Spinal cord (tissue), 9 donors: ENCODE measurements at regions not wholly inside any gene's neighbourhood (a gene's known extent, or its start where the extent isn't known, plus 50 kb on each side); places are given as distances from the start of the nearest gene placed in this dataset.

Experiments used
- DNase-seq, 6 donors: peaks; one replicate each; pipeline versions ENCODE4 v3.0.0 to v3.0.0-alpha.2; 2013 to 2015; ENCODE audit warnings: low spot score in 6 of 6, low read depth in 4 of 6
- H3K27ac ChIP-seq: one replicate; pipeline ENCODE4 v1.5.1; 2013; ENCODE audit warnings: low read depth, low read length, control low read depth
- H3K27me3 ChIP-seq: one replicate; pipeline ENCODE4 v1.6.1; 2013; ENCODE audit warnings: low read length; ENCODE audit not compliant: control insufficient read depth, insufficient read depth
- H3K36me3 ChIP-seq: one replicate; pipeline ENCODE4 v1.6.1; 2013; ENCODE audit warnings: low read length; ENCODE audit not compliant: control insufficient read depth, insufficient read depth
- H3K4me1 ChIP-seq: one replicate; pipeline ENCODE4 v1.6.1; 2013; ENCODE audit warnings: low read length; ENCODE audit not compliant: control insufficient read depth, insufficient read depth
- H3K4me3 ChIP-seq: one replicate; pipeline ENCODE4 v1.5.1; 2013; ENCODE audit warnings: low read depth, low read length, control low read depth
- H3K9me3 ChIP-seq: one replicate; pipeline ENCODE4 v1.6.1; 2013; ENCODE audit warnings: low read length; ENCODE audit not compliant: control insufficient read depth, insufficient read depth
- WGBS: methylation state at CpG from one replicate; pipeline ENCODE4 v1.1.5; 2013; ENCODE audit warnings: missing lambda C conversion rate; ENCODE audit not compliant: insufficient coverage; 5-methylcytosine and 5-hydroxymethylcytosine counted together
- donor health status: healthy.

GRCh38 chr9:79236466-79236865 is 335.3 kb upstream of the TLE4 start:
- H3K9me3 ChIP-seq: no peaks in the 10 kb centered on the region
- WGBS: no CpG with 5 or more reads among the region's 2 CpGs
- no peak overlapping the region for H3K27ac ChIP-seq
- H3K36me3 ChIP-seq: no peaks in the 10 kb centered on the region
- no peak for DNase-seq
- H3K27me3 ChIP-seq: no peaks in the 10 kb centered on the region
- H3K4me1 ChIP-seq: no peaks in the 10 kb centered on the region
- H3K4me3 ChIP-seq: no peak overlapping the region

DNA sequence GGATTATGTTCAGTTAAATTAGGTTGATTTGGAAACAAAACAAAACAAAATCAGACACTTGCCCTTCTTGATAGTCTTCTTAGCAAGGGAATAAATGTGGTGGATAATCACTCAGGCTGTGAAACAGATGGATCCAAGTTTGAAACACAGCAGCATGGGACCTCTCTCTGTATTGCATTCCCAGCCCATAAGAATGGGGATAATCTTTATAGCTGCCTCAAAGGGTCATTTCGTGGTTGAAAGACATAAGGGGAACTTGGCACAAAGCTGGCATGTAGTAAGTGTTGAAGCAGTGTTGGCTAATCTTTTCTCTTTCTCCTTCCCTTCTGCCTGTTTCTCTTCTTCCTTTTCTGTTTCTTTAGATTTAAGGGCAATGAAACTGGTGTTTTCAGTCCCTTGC is 333.9 kb upstream of the TLE4 start:
- no peaks in the 10 kb centered on the region for H3K27me3 ChIP-seq
- no peak overlapping the region for H3K27ac ChIP-seq
- peak in 1 of 6 donors; percentile 17 for DNase-seq
- WGBS: no CpG with 5 or more reads among the region's 1 CpG
- no peaks in the 10 kb centered on the region for H3K9me3 ChIP-seq
- H3K4me3 ChIP-seq: no peak overlapping the region
- H3K4me1 ChIP-seq: no peaks in the 10 kb centered on the region
- H3K36me3 ChIP-seq: no peaks in the 10 kb centered on the region

- Histone ChIP-seq H3K27me3 (no peaks in the 10 kb centered on the region), H3K4me1 (no peaks in the 10 kb centered on the region), H3K36me3 (no peaks in the 10 kb centered on the region), H3K9me3 (no peaks in the 10 kb centered on the region), H3K4me3 (no peak overlapping the region), H3K27ac (no peak overlapping the region)
- DNase-seq: no peak
- WGBS: 100% methylated on average over 1 of the region's 3 CpGs
Observed at GRCh38 chr9:79240774-79241173, 331.0 kb upstream of the TLE4 start.

GRCh38 chr9:79242489-79242888 is 329.3 kb upstream of the TLE4 start:
- Histone ChIP-seq H3K4me3 (no peak overlapping the region), H3K27ac (no peak overlapping the region), H3K27me3 (no peaks in the 10 kb centered on the region), H3K4me1 (no peaks in the 10 kb centered on the region), H3K9me3 (no peaks in the 10 kb centered on the region), H3K36me3 (no peaks in the 10 kb centered on the region)
- peak in 1 of 6 donors; percentile 12 for DNase-seq
- 67% methylated on average over 1 of the region's 2 CpGs for WGBS

- Histone ChIP-seq H3K4me3 (no peak overlapping the region), H3K4me1 (no peaks in the 10 kb centered on the region), H3K9me3 (no peaks in the 10 kb centered on the region), H3K27me3 (peaks cover 2% of the 10 kb centered on the region), H3K36me3 (no peaks in the 10 kb centered on the region), H3K27ac (no peak overlapping the region)
- no peak for DNase-seq
- no CpG with 5 or more reads among the region's 1 CpG for WGBS
Observed at GRCh38 chr9:79246170-79246569, 325.6 kb upstream of the TLE4 start.

DNA sequence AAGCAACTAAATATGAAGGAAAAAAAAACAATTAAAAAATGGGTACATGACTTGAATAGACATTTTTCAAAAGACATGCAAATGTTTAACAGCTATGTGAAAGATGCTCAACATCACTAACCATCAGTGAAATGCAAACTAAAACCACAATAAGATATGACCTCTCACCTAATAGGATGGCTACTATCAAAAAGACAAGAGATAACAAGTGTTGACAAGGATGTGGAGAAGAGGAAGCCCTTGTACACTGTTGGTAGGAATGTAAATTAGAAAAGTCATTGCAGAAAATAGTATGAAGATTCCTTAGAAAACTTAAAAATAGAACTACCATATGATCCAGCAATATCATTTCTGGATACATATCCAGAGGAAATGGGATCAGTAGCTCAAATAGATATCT is 324.7 kb upstream of the TLE4 start:
- Histone ChIP-seq H3K27ac (no peak overlapping the region), H3K36me3 (no peaks in the 10 kb centered on the region), H3K4me1 (no peaks in the 10 kb centered on the region), H3K9me3 (no peaks in the 10 kb centered on the region), H3K4me3 (no peak overlapping the region), H3K27me3 (peaks cover 2% of the 10 kb centered on the region)
- DNase-seq: no peak

- no peaks in the 10 kb centered on the region for H3K36me3 ChIP-seq
- no peak overlapping the region for H3K4me3 ChIP-seq
- no peaks in the 10 kb centered on the region for H3K4me1 ChIP-seq
- no peak overlapping the region for H3K27ac ChIP-seq
- peak in 1 of 6 donors; percentile 70 for DNase-seq
- peaks cover 16% of the 10 kb centered on the region for H3K27me3 ChIP-seq
- no peaks in the 10 kb centered on the region for H3K9me3 ChIP-seq
- WGBS: no CpG with 5 or more reads among the region's 1 CpG
Observed at GRCh38 chr9:79250806-79251205, 321.0 kb upstream of the TLE4 start.

- Histone ChIP-seq H3K9me3 (no peaks in the 10 kb centered on the region), H3K27ac (no peak overlapping the region), H3K36me3 (no peaks in the 10 kb centered on the region), H3K27me3 (peaks cover 22% of the 10 kb centered on the region), H3K4me1 (peaks cover 11% of the 10 kb centered on the region), H3K4me3 (no peak overlapping the region)
- WGBS: 57% methylated on average over 5 of the region's 8 CpGs
- DNase-seq: peak in 2 of 6 donors; percentile 41 to 71
Observed at GRCh38 chr9:79254900-79255650, 316.7 kb upstream of the TLE4 start.

GRCh38 chr9:79255651-79256260 is 316.0 kb upstream of the TLE4 start:
- DNase-seq: peak in 3 of 6 donors; percentile 17 to 88 (median 28)
- H3K36me3 ChIP-seq: no peaks in the 10 kb centered on the region
- peaks cover 11% of the 10 kb centered on the region for H3K4me1 ChIP-seq
- H3K27me3 ChIP-seq: peaks cover 26% of the 10 kb centered on the region
- H3K4me3 ChIP-seq: no peak overlapping the region
- 0% methylated on average over 2 of the region's 10 CpGs for WGBS
- no peaks in the 10 kb centered on the region for H3K9me3 ChIP-seq
- H3K27ac ChIP-seq: no peak overlapping the region

DNA sequence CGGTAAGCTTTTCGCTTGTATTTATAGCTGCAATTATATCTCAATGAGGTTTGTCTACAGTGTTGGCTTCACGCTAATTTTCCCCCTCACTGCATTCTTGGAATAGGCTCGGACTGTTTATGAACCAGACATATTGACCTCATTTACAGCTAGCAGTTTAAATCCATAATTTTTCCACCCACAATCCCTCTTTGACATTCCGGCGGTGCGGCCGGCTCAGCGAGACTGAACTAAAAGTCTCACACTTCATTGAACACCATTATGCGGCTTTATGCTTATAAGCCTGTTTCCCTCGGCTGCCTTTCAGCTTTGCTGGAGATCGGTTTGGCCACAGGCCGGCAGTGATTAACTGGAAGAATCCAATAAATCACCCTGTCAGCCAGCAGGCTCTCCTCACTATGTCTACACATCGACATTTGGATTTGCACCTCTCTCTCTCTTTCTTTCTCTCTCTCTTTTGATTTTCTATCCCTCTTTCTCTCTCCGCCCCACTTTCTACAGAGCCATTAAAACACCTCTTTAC is 315.0 kb upstream of the TLE4 start:
- no peak overlapping the region for H3K27ac ChIP-seq
- 11% methylated on average over 14 of the region's 15 CpGs for WGBS
- H3K36me3 ChIP-seq: no peaks in the 10 kb centered on the region
- H3K27me3 ChIP-seq: peaks cover 28% of the 10 kb centered on the region
- peak overlapping the region; percentile 19 for H3K4me3 ChIP-seq
- H3K4me1 ChIP-seq: peaks cover 11% of the 10 kb centered on the region
- no peaks in the 10 kb centered on the region for H3K9me3 ChIP-seq
- peak; percentile 62 to 97 (median 76) for DNase-seq
